ENCODE measurements at regions not wholly inside any gene's neighbourhood (a gene's known extent, or its start where the extent isn't known, plus 50 kb on each side); places are given as distances from the start of the nearest gene placed in this dataset.

GRCh38 chr16:62224646-62225209 lies 188.5 kb upstream of the CDH8 start:
- DNase-seq (ENCODE audit: low spot score), result no peak

DNA sequence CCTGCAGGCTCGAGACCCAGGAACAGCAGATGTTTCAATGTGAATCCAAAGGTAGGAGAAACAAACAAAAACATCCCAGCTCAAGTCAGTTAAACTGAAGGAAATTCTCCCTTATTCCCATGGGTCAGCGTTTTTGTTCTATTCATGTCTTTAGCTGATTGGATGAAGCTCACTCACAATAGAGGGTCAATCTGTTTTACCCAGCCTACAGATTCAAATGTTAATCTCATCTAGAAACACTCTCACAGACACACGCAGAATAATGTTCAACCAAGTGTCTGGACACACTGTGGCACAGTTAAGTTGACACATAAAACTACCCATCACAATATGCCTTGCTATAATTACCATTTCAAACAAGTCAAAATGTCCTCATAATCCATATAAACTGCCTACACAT lies 180.6 kb upstream of the CDH8 start:
- no peak for DNase-seq (ENCODE audit: low spot score)

GRCh38 chr16:62213763-62214162 lies 177.5 kb upstream of the CDH8 start:
- DNase-seq (ENCODE audit: low spot score), result no peak

GRCh38 chr16:62208934-62209333 lies 172.7 kb upstream of the CDH8 start:
- DNase-seq (ENCODE audit: low spot score), result no peak

GRCh38 chr16:62205459-62205858 lies 169.2 kb upstream of the CDH8 start:
- DNase-seq (ENCODE audit: low spot score), result no peak

- no peak for DNase-seq (ENCODE audit: low spot score)
These were observed 165.7 kb upstream of the CDH8 start for GRCh38 chr16:62201911-62202310.

GRCh38 chr16:62194828-62195227 lies 158.6 kb upstream of the CDH8 start:
- DNase-seq (ENCODE audit: low spot score), result no peak

DNA sequence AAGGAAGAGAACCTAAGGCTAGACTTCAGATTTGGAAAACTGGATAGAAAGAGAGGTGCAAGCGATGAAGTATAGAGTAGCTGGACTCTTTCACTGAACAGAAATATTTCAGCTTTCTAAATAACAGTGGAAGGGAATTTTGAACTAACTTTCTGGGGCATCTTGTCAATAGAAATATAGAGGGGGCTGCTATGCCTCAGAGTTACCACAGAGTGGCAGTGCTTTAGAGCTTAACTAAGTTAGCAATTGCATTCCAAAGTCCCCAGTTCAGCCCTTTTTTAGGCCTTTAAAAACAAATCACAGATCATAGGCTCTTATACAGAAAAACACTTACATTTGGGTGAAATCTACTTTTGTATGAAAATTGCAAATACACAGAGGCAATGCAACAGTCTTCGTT lies 154.2 kb upstream of the CDH8 start:
- DNase-seq (ENCODE audit: low spot score), result no peak

DNA sequence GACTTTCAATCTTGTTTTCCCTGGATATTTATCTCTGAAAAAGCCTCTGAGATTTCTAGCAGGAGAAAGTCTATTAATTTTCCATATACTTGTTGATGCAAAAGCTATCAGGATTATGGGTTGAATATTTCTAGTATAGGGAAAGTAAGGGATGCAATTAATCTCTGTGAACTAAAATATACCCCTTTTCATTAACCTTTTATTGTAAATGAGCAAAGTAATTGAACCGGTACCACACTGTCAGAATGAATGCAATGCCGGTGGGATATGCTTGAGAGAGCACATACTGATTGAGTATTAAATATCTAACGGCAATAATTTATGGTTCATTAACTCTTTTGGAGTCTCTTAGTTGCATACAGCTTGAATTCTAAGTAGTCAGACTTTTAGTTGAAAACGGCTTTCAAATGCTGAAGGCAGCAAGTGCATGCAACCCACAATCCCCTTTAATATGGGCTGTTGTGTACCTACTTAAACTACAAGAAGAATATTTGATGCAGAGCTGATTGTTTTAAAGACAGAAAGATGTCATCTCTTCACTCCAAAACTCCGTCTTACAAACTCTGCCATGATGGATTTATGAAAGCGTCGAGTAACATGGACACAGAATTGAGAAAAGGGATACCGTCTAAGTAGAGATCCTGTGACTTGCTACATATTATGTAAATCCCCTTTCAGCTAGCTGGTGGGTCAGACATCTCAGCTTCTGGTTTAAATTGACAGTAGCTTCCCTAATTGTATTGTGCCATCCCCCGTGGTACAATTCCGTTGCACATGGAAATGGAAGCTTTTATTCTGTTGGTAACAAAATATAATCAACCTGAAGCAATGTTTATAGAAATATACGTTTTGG lies 141.3 kb upstream of the CDH8 start:
- no peak for DNase-seq (ENCODE audit: low spot score)

DNA sequence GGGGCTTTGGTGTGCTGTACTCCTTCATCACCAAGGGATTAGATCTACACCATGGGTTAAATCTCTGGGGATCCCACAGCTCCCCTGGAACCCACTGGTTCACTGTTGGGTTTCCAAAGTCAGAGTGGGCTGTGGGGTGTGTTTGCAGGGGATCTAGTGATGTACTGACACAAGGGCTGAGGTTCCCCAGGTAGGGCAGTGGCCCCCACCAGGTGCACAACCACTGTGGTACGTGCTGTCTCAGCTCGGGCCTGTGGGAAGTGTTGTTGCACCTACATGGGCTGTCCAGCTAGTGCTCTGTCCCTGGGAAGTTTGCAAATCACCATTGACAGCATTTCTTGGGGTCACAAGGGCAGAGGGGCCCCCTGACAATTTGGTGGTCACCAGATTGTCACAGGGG lies 134.4 kb upstream of the CDH8 start:
- no peak for DNase-seq (ENCODE audit: low spot score)

DNA sequence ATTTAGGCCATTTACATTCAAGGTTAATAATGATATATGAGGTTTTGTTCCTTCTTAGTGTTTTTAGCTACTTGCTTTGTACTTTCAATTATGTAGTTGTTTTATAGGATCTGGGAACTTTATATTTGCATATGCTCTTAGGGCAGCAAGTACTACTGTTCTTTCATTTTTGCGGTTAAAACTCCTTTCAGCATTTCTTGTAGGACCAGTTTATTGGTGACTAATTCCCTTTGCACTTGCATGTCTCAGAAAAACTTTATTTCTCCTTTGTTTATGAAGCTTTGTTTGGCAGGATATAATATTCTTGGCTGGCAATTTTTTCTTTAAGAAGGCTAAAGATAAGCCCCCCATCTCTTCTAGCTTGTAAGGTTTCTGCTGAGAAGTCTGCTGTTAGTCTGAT lies 131.3 kb upstream of the CDH8 start:
- DNase-seq (ENCODE audit: low spot score), result no peak

DNA sequence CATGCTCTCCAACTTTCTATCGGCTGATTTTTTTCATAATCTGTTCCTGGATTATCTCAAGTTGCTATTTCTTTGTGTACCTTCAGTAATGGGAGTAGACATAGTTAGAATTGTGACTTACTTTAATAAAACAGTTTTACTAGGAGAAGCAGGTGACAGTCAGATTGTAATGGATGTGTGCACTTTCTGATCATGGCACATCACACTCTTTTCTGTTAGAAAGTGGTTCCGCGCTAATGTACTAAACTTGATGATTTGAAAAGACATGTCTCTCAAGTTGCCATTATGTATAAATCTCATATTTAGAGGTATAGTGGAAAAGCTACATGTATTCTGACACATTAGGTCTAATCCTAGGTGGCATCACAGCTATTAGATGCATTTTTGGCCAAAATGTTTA lies 121.3 kb upstream of the CDH8 start:
- DNase-seq (ENCODE audit: low spot score), result no peak

- DNase-seq (ENCODE audit: low spot score), result no peak
These were observed 120.7 kb upstream of the CDH8 start for GRCh38 chr16:62156971-62157370.

DNA sequence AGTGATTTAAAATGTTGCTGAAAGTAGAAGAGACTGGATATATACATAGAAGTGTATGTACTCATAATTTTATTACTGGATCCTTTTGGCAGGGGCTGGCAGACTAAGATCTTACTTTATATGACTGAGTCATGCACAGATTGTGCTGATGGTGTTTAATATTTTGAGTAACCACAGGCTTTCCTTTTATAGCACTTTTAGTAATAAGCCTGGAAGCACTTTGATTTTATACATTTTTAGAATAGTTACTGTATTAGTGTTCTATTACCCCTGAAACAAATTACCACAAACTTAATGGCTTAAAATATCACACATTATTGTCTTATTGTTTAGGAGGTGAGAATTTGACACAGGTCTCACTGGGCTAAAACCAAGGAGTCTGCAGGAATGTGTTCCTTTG lies 113.4 kb upstream of the CDH8 start:
- DNase-seq (ENCODE audit: low spot score), result no peak

GRCh38 chr16:62137996-62138395 lies 101.8 kb upstream of the CDH8 start:
- DNase-seq (ENCODE audit: low spot score), result no peak

DNA sequence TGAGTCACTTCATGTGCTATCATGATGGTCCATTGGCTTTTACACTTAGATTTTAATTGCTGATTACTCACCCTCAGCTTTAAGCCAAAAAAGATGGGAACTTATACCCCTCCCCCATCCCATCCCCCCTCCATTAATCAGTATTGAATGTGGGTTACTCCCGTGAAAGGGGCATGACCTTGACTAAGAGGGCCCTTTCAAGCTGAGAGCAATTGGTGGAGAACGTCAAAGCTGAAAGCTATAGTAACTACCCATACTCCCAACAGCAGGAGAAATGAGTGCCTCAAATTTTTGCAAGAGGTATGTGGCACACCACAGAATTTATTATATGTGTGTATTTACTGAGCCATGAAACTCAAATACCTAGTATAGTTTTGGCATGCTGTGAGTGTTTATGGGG lies 99.7 kb upstream of the CDH8 start:
- DNase-seq (ENCODE audit: low spot score), result no peak

GRCh38 chr16:62135446-62135845 lies 99.2 kb upstream of the CDH8 start:
- DNase-seq (ENCODE audit: low spot score), result no peak

GRCh38 chr16:62130101-62130500 lies 93.9 kb upstream of the CDH8 start:
- DNase-seq (ENCODE audit: low spot score), result no peak

GRCh38 chr16:62105244-62105643 lies 69.0 kb upstream of the CDH8 start:
- DNase-seq (ENCODE audit: low spot score), result no peak

DNA sequence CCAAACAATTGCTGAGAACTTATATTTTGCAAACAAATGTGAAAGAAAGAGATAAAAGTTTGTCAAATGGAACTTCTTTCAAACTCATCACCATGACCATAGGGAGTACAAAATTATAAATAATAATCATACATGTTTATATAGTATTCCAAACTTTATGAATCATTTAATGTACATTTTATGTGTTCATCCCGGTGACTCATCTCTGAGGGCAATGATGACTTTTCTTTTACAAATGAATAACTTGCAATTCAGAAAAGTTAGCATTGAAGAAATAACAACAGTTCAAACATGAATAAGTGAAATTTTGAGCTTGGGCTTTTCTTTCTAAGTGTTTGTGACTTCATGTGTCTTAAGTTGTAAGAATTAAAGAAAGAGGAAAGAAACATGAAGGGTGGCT lies 66.3 kb upstream of the CDH8 start:
- no peak for DNase-seq (ENCODE audit: low spot score)

GRCh38 chr16:62100651-62101050 lies 64.4 kb upstream of the CDH8 start:
- DNase-seq (ENCODE audit: low spot score), result no peak

GRCh38 chr16:62089715-62090114 lies 53.5 kb upstream of the CDH8 start:
- no peak for DNase-seq (ENCODE audit: low spot score)

DNA sequence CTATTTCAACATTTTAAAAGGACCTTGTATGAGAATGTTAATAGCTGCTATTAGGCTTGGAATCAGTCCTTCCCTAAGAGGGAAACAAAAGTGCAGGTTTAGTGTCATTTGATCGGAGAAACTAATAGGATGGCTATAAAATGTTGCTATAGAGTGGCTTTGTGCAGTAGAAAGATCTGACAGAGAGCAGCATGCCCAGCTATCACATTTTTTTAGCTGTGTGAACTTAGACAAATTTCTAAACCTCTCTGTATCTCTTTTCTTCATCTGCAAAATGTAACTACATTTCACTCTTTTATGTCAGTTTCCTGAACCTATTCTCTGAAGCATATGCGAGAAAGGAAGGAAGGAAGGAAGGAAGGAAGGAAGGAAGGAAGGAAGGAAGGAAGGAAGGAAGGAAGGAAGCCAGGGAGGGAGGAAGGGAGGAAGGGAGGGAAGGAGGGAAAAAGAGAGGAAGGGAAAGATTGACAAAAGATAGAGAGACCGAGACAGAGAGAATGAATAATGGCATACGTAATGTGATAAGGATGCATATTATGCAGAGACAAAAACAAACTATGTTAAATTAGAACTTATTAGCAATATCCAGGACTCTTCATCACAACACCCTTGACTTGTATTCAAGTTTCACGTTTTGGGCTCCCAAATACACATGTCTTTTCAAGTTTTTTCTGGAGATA lies 52.6 kb upstream of the CDH8 start:
- DNase-seq (ENCODE audit: low spot score), result no peak

All from HuH-7 (cell line).